Caco-2 (cell line): ENCODE measurements at regions not wholly inside any gene's neighbourhood (a gene's known extent, or its start where the extent isn't known, plus 50 kb on each side); places are given as distances from the start of the nearest gene placed in this dataset.

ENCODE experiments used
- BruUV-seq: library from RNA; stranded (reverse); fragments of 400-500 nt; replicated peaks from 2 replicates; lab custom pipeline; 2021; lab: Mats Ljungman, UMichigan
- CTCF ChIA-PET: fragments of 300-600 bp; sonication (Branson Sonifier 250); formaldehyde crosslinking; loops from one replicate; lab custom pipeline; 2022; ENCODE audit warnings: antibody characterized with exemption; lab: Charles Lee
- POLR2A ChIA-PET: fragments of 300-600 bp; sonication (Branson Sonifier 250); formaldehyde crosslinking; loops from one replicate; lab custom pipeline; 2022; ENCODE audit warnings: antibody characterized with exemption; lab: Charles Lee
- DNase-seq, 2 experiments: peaks; one replicate each; pipeline versions ENCODE4 v3.0.0 to v3.0.0-alpha.2; 2020 to 2022
- H3K27me3 ChIP-seq: replicated peaks from 2 replicates; pipeline ENCODE4 v1.6.0; 2011; ENCODE audit warnings: low read length; ENCODE audit not compliant: control insufficient read depth, insufficient read depth
- H3K36me3 ChIP-seq: 2 replicates; pipeline ENCODE4 v1.5.1; 2011; ENCODE audit warnings: low read length; ENCODE audit not compliant: control insufficient read depth, insufficient read depth
- H3K4me1 ChIP-seq: fragments of 250-450 bp; sonication (Bioruptor Pico); 2 replicates; pipeline ENCODE4 v1.5.1; 2020; ENCODE audit warnings: mild to moderate bottlenecking
- H3K4me3 ChIP-seq: 2 replicates; pipeline ENCODE4 v1.5.1; 2011; ENCODE audit warnings: low read depth, mild to moderate bottlenecking, control low read depth, low read length
- H3K9me3 ChIP-seq: fragments of 250-450 bp; sonication (Bioruptor Pico); 2 replicates; pipeline ENCODE4 v1.5.1; 2020; ENCODE audit warnings: mild to moderate bottlenecking, moderate library complexity
- H3K27ac Mint-ChIP-seq: one replicate; pipeline ENCODE4 v1.8.0; 2022; ENCODE audit warnings: mixed read lengths; ENCODE audit not compliant: unreplicated experiment
- H3K27me3 Mint-ChIP-seq: one replicate; pipeline ENCODE4 v1.8.0; 2022; ENCODE audit warnings: mixed read lengths; ENCODE audit not compliant: insufficient read depth, unreplicated experiment
- H3K36me3 Mint-ChIP-seq: one replicate; pipeline ENCODE4 v1.8.0; 2022; ENCODE audit warnings: mild to moderate bottlenecking, mixed read lengths; ENCODE audit not compliant: insufficient read depth, unreplicated experiment
- H3K4me1 Mint-ChIP-seq: one replicate; pipeline ENCODE4 v1.8.0; 2022; ENCODE audit warnings: low read depth, mixed read lengths; ENCODE audit not compliant: unreplicated experiment
- H3K4me3 Mint-ChIP-seq: one replicate; pipeline ENCODE4 v1.8.0; 2022; ENCODE audit warnings: mild to moderate bottlenecking, moderate library complexity, mixed read lengths; ENCODE audit not compliant: unreplicated experiment
- H3K9me3 Mint-ChIP-seq: one replicate; pipeline ENCODE4 v1.8.0; 2022; ENCODE audit warnings: mixed read lengths; ENCODE audit not compliant: unreplicated experiment
- intact Hi-C: fragments of 100-400 bp; cut with micrococcal nuclease; formaldehyde crosslinking; loops from one replicate; pipeline ENCODE4 v1.10.0; 2022; ENCODE audit not compliant: unreplicated experiment
- TF ChIP-seq, protein P1 (sequence below), 2 experiments: fragments of 200-600 bp in 1 of 2; IDR thresholded peaks; 1 replicate in 1 of 2; 2 replicates in 1 of 2; pipeline versions ENCODE4 v1.5.1 to v1.8.0; 2011 to 2022; ENCODE audit warnings: antibody characterized with exemption in 1 of 2, control low read depth in 1 of 2, inconsistent platforms in 1 of 2, low read depth in 1 of 2, low read length in 1 of 2, mild to moderate bottlenecking in 1 of 2, moderate library complexity in 1 of 2; ENCODE audit not compliant: insufficient read depth in 1 of 2, severe bottlenecking in 1 of 2, unreplicated experiment in 1 of 2

DNA sequence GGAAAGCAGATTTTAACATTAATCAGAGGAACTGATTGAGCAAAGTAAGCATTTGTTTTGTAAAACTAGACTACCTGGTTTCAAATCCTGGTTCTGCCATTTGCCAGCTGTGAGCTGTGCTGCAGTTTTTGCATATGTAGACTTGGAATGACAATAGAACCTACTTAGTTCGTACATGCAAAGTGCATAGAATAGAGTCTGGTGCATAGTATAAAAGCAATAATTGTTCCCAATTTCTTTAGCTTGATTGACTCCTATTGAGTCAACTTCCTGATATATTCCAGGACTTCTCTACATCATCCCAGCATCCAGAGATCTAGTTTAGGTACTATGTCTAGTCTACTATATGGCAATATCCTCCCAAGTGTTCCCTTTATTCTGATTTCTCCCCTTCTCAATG lies 144.4 kb upstream of the FGGY start:
- Mint-ChIP-seq H3K4me1 (peaks cover 18% of the 10 kb centered on the region), H3K9me3 (no peaks in the 10 kb centered on the region), H3K27me3 (no peaks in the 10 kb centered on the region), H3K36me3 (no peaks in the 10 kb centered on the region), H3K4me3 (no peak overlapping the region), H3K27ac (no peak overlapping the region)
- POLR2A ChIA-PET, result no interaction called here
- Histone ChIP-seq H3K4me1 (no peaks in the 10 kb centered on the region; the same call in 1 of the 2 replicates), H3K27me3 (no peaks in the 10 kb centered on the region), H3K4me3 (no peak overlapping the region), H3K36me3 (no peaks in the 10 kb centered on the region), H3K9me3 (no peaks in the 10 kb centered on the region)
- BruUV-seq, result no TSS peak
- CTCF ChIA-PET, result no interaction called here
- intact Hi-C loops, result no loop called here
- no peak for DNase-seq
- TF ChIP-seq, protein P1, sequence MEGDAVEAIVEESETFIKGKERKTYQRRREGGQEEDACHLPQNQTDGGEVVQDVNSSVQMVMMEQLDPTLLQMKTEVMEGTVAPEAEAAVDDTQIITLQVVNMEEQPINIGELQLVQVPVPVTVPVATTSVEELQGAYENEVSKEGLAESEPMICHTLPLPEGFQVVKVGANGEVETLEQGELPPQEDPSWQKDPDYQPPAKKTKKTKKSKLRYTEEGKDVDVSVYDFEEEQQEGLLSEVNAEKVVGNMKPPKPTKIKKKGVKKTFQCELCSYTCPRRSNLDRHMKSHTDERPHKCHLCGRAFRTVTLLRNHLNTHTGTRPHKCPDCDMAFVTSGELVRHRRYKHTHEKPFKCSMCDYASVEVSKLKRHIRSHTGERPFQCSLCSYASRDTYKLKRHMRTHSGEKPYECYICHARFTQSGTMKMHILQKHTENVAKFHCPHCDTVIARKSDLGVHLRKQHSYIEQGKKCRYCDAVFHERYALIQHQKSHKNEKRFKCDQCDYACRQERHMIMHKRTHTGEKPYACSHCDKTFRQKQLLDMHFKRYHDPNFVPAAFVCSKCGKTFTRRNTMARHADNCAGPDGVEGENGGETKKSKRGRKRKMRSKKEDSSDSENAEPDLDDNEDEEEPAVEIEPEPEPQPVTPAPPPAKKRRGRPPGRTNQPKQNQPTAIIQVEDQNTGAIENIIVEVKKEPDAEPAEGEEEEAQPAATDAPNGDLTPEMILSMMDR (IDR thresholded peaks at IDR 0.05; ENCODE audit: insufficient read depth in 1 of 2, low read depth in 1 of 2, low read length in 1 of 2, severe bottlenecking in 1 of 2, unreplicated experiment in 1 of 2), result no peak

DNA sequence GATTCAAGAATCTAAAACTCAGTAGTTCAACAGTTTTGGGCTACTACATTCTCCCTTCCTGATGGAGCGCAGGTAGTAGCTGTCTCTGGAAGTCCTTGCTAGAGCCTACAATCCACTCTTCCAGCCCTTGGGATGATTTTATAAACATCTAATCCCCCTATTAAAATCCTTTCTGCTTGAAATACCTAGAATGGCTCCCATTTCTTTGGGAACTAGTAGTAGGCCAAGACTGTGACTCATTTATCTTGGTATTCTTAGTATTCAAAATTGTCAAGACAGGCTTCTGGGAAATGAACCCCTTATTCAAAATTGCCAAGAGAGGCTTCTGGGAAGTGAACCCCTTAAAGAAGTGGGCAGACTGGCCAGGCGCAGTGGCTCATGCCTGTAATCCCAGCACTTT lies 142.5 kb upstream of the FGGY start:
- TF ChIP-seq, protein P1 (IDR thresholded peaks at IDR 0.05; ENCODE audit: insufficient read depth in 1 of 2, low read depth in 1 of 2, low read length in 1 of 2, severe bottlenecking in 1 of 2, unreplicated experiment in 1 of 2), result no peak
- H3K4me3 Mint-ChIP-seq, result no peak overlapping the region
- H3K4me1 Mint-ChIP-seq, result peaks cover 11% of the 10 kb centered on the region
- Histone ChIP-seq H3K4me1 (no peaks in the 10 kb centered on the region; the same call in 1 of the 2 replicates), H3K36me3 (no peaks in the 10 kb centered on the region), H3K4me3 (no peak overlapping the region), H3K9me3 (0 out of 2 replicates have a peak, but pooled peaks cover 5% of the 10 kb centered on the region), H3K27me3 (no peaks in the 10 kb centered on the region)
- BruUV-seq, result no TSS peak
- no peak for DNase-seq
- no peaks in the 10 kb centered on the region for H3K27me3 Mint-ChIP-seq
- H3K27ac Mint-ChIP-seq, result no peak overlapping the region
- CTCF ChIA-PET, result no interaction called here
- no peaks in the 10 kb centered on the region for H3K9me3 Mint-ChIP-seq
- H3K36me3 Mint-ChIP-seq, result no peaks in the 10 kb centered on the region
- intact Hi-C loops, result no loop called here
- POLR2A ChIA-PET, result no interaction called here

DNA sequence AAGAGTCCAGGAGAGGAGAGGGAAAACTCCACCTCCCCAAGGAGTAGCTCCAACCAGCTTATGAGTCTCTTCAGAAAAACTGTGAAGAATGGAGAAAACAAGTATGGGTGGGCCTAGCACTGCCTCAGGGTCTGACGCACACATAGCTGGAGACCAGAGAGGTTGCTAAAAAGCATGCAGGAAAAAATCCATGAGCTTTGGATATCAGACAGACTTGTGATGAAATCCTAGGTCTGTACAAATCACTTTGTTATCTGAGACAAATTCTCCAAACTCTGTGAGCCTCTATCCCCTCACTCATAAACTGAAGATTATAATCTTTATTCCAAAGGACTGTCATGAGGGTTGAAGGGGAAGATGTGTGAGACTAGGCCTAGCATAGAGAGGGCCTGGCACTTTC lies 141.5 kb upstream of the FGGY start:
- Histone ChIP-seq H3K27me3 (no peaks in the 10 kb centered on the region), H3K9me3 (0 out of 2 replicates have a peak, but pooled peaks cover 5% of the 10 kb centered on the region), H3K4me1 (no peaks in the 10 kb centered on the region; the same call in 1 of the 2 replicates), H3K36me3 (no peaks in the 10 kb centered on the region), H3K4me3 (no peak overlapping the region)
- Mint-ChIP-seq H3K9me3 (no peaks in the 10 kb centered on the region), H3K27ac (no peak overlapping the region), H3K36me3 (no peaks in the 10 kb centered on the region), H3K4me1 (peaks cover 10% of the 10 kb centered on the region), H3K27me3 (no peaks in the 10 kb centered on the region), H3K4me3 (no peak overlapping the region)
- intact Hi-C loops, result no loop called here
- ChIA-PET CTCF (no interaction called here), POLR2A (no interaction called here)
- DNase-seq, result no peak
- BruUV-seq, result no TSS peak
- TF ChIP-seq, protein P1 (IDR thresholded peaks at IDR 0.05; ENCODE audit: insufficient read depth in 1 of 2, low read depth in 1 of 2, low read length in 1 of 2, severe bottlenecking in 1 of 2, unreplicated experiment in 1 of 2), result no peak
